ENCODE measurements at regions not wholly inside any gene's neighbourhood (a gene's known extent, or its start where the extent isn't known, plus 50 kb on each side); places are given as distances from the start of the nearest gene placed in this dataset.

GRCh38 chr13:87533776-87534175, 137.4 kb upstream of the SLITRK5 start:
- Mint-ChIP-seq H3K4me1 (no peaks in the 10 kb centered on the region), H3K27ac (no peak overlapping the region), H3K36me3 (ENCODE audit: low read depth) (no peaks in the 10 kb centered on the region), H3K27me3 (ENCODE audit: insufficient read depth) (no peaks in the 10 kb centered on the region), H3K4me3 (no peak overlapping the region), H3K9me3 (no peaks in the 10 kb centered on the region)
- Histone ChIP-seq H3K4me3 (ENCODE audit: low read length) (no peak overlapping the region), H3K9me3 (ENCODE audit: control insufficient read depth, low read length) (no peaks in the 10 kb centered on the region), H3K27ac (ENCODE audit: low read depth, low read length) (no peak overlapping the region), H3K9ac (ENCODE audit: extremely low read depth, low read length, poor library complexity, severe bottlenecking) (no peak overlapping the region), H3K36me3 (ENCODE audit: control insufficient read depth, insufficient read depth, low read length) (no peaks in the 10 kb centered on the region), H3K4me1 (ENCODE audit: control insufficient read depth, insufficient read depth, low read length) (no peaks in the 10 kb centered on the region), H3K27me3 (ENCODE audit: control insufficient read depth, insufficient read depth, low read length, poor library complexity, severe bottlenecking) (no peaks in the 10 kb centered on the region)
- no peak for DNase-seq
- TF ChIP-seq CTCF (conservative IDR thresholded peaks at IDR 0.05) = no peak

GRCh38 chr13:87535911-87536310, 135.3 kb upstream of the SLITRK5 start:
- Histone ChIP-seq H3K4me3 (ENCODE audit: low read length) (no peak overlapping the region), H3K4me1 (ENCODE audit: control insufficient read depth, insufficient read depth, low read length) (no peaks in the 10 kb centered on the region), H3K27me3 (ENCODE audit: control insufficient read depth, insufficient read depth, low read length, poor library complexity, severe bottlenecking) (no peaks in the 10 kb centered on the region), H3K9me3 (ENCODE audit: control insufficient read depth, low read length) (no peaks in the 10 kb centered on the region), H3K9ac (ENCODE audit: extremely low read depth, low read length, poor library complexity, severe bottlenecking) (no peak overlapping the region), H3K36me3 (ENCODE audit: control insufficient read depth, insufficient read depth, low read length) (no peaks in the 10 kb centered on the region), H3K27ac (ENCODE audit: low read depth, low read length) (no peak overlapping the region)
- Mint-ChIP-seq H3K27me3 (ENCODE audit: insufficient read depth) (no peaks in the 10 kb centered on the region), H3K27ac (no peak overlapping the region), H3K36me3 (ENCODE audit: low read depth) (no peaks in the 10 kb centered on the region), H3K4me3 (no peak overlapping the region), H3K4me1 (no peaks in the 10 kb centered on the region), H3K9me3 (no peaks in the 10 kb centered on the region)
- no peak for TF ChIP-seq CTCF (conservative IDR thresholded peaks at IDR 0.05)
- DNase-seq = no peak
- WGBS, 2 experiments (ENCODE audit: insufficient coverage in 1 of 2, insufficient read length in 1 of 2) = 95% methylated on average over 1 of the region's 1 CpG; no CpG with 5 or more reads in 1 of the 2 experiments

- WGBS, 2 experiments (ENCODE audit: insufficient coverage in 1 of 2, insufficient read length in 1 of 2) = 90 to 95% methylated on average over 2 of the region's 2 CpGs
- Histone ChIP-seq H3K4me1 (ENCODE audit: control insufficient read depth, insufficient read depth, low read length) (no peaks in the 10 kb centered on the region), H3K36me3 (ENCODE audit: control insufficient read depth, insufficient read depth, low read length) (no peaks in the 10 kb centered on the region), H3K9me3 (ENCODE audit: control insufficient read depth, low read length) (no peaks in the 10 kb centered on the region), H3K27me3 (ENCODE audit: control insufficient read depth, insufficient read depth, low read length, poor library complexity, severe bottlenecking) (no peaks in the 10 kb centered on the region), H3K9ac (ENCODE audit: extremely low read depth, low read length, poor library complexity, severe bottlenecking) (no peak overlapping the region), H3K27ac (ENCODE audit: low read depth, low read length) (no peak overlapping the region), H3K4me3 (ENCODE audit: low read length) (no peak overlapping the region)
- Mint-ChIP-seq H3K36me3 (ENCODE audit: low read depth) (no peaks in the 10 kb centered on the region), H3K27me3 (ENCODE audit: insufficient read depth) (no peaks in the 10 kb centered on the region), H3K27ac (no peak overlapping the region), H3K4me1 (no peaks in the 10 kb centered on the region), H3K9me3 (no peaks in the 10 kb centered on the region), H3K4me3 (no peak overlapping the region)
- TF ChIP-seq CTCF (conservative IDR thresholded peaks at IDR 0.05) = no peak
- DNase-seq = no peak
Measured at GRCh38 chr13:87536499-87536898, 134.7 kb upstream of the SLITRK5 start.

All from endodermal cell (in vitro differentiated cells).